HG02759 (cell line): ENCODE measurements at regions not wholly inside any gene's neighbourhood (a gene's known extent, or its start where the extent isn't known, plus 50 kb on each side); places are given as distances from the start of the nearest gene placed in this dataset.
"Not testable (repeated sequence)": the region's sequence is repeated elsewhere in the genome, so short reads cannot be mapped to it uniquely, and the experiment has no call there.

ENCODE experiments used
- ATAC-seq: cut with Tn5 transposase; IDR thresholded peaks from one replicate; pipeline ENCODE4 v1.9.1; 2021; ENCODE audit warnings: mild to moderate bottlenecking, moderate library complexity; ENCODE audit not compliant: unreplicated experiment

- no peak for ATAC-seq
Measured at GRCh38 chr12:58412461-58413060, 471.2 kb downstream of the ATP23 start.

GRCh38 chr12:58413794-58414193 is 472.4 kb downstream of the ATP23 start:
- no peak for ATAC-seq

- ATAC-seq: no peak
Measured at GRCh38 chr12:58414398-58414871, 473.1 kb downstream of the ATP23 start.

- ATAC-seq: no peak
Measured at GRCh38 chr12:58415716-58416115, 474.3 kb downstream of the ATP23 start.

- ATAC-seq: no peak
Measured at GRCh38 chr12:58416236-58416635, 474.9 kb downstream of the ATP23 start.

GRCh38 chr12:58419196-58419760 is 477.9 kb downstream of the ATP23 start:
- no peak for ATAC-seq

GRCh38 chr12:58419905-58420304 is 478.5 kb downstream of the ATP23 start:
- no peak for ATAC-seq

GRCh38 chr12:58420503-58420902 is 479.1 kb downstream of the ATP23 start:
- ATAC-seq: no peak

- no peak for ATAC-seq
Measured at GRCh38 chr12:58421990-58422389, 480.6 kb downstream of the ATP23 start.

- ATAC-seq: peak; percentile 33
Measured at GRCh38 chr12:58424735-58425392, 483.5 kb downstream of the ATP23 start.

- peak; percentile 86 for ATAC-seq
Measured at GRCh38 chr12:58425481-58426392, 484.4 kb downstream of the ATP23 start.

GRCh38 chr12:58426437-58426836 is 485.1 kb downstream of the ATP23 start:
- not testable (repeated sequence) for ATAC-seq

- no peak for ATAC-seq
Measured at GRCh38 chr12:58433959-58434358, 486.3 kb downstream of the LRIG3 start.

- no peak for ATAC-seq
Measured at GRCh38 chr12:58434726-58435125, 485.6 kb downstream of the LRIG3 start.

GRCh38 chr12:58435647-58436046 is 484.7 kb downstream of the LRIG3 start:
- no peak for ATAC-seq

GRCh38 chr12:58441483-58441882 is 478.8 kb downstream of the LRIG3 start:
- ATAC-seq: no peak

GRCh38 chr12:58443273-58443980 is 476.9 kb downstream of the LRIG3 start:
- peak; percentile 82 for ATAC-seq

- no peak for ATAC-seq
Measured at GRCh38 chr12:58443981-58444371, 476.3 kb downstream of the LRIG3 start.

GRCh38 chr12:58450868-58451482 is 469.3 kb downstream of the LRIG3 start:
- no peak for ATAC-seq

- ATAC-seq: no peak
Measured at GRCh38 chr12:58452546-58452945, 467.8 kb downstream of the LRIG3 start.
